ENCODE measurements at regions not wholly inside any gene's neighbourhood (a gene's known extent, or its start where the extent isn't known, plus 50 kb on each side); places are given as distances from the start of the nearest gene placed in this dataset.

DNA sequence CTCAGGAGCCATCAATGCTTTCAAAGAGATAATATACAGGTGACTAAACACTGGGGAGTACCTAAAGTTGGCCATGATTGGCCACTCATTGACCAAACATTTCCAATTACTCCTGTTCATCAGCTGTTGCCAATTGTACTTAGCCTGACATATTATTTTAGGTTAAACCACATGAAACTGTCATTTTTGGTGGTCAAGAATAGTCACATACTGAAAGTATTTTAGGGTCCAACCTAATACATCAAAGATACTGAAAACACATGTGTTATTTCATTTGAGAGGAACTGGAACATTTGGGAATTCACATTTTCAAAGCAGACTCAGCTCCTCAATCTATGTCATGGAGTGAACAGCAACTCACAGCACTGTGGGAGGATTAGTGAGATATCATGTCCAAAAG lies 63.9 kb upstream of the KCNA5 start:
- Mint-ChIP-seq H3K36me3 (ENCODE audit: low read depth) (no peaks in the 10 kb centered on the region), H3K4me3 (no peak overlapping the region), H3K9me3 (no peaks in the 10 kb centered on the region), H3K27me3 (peaks cover 46% of the 10 kb centered on the region), H3K27ac (no peak overlapping the region), H3K4me1 (no peaks in the 10 kb centered on the region)
- intact Hi-C loops (cut with micrococcal nuclease), result no loop called here
- ATAC-seq (ENCODE audit: low read depth) (no peak), DNase-seq (no peak)
- TF ChIP-seq, protein P1, sequence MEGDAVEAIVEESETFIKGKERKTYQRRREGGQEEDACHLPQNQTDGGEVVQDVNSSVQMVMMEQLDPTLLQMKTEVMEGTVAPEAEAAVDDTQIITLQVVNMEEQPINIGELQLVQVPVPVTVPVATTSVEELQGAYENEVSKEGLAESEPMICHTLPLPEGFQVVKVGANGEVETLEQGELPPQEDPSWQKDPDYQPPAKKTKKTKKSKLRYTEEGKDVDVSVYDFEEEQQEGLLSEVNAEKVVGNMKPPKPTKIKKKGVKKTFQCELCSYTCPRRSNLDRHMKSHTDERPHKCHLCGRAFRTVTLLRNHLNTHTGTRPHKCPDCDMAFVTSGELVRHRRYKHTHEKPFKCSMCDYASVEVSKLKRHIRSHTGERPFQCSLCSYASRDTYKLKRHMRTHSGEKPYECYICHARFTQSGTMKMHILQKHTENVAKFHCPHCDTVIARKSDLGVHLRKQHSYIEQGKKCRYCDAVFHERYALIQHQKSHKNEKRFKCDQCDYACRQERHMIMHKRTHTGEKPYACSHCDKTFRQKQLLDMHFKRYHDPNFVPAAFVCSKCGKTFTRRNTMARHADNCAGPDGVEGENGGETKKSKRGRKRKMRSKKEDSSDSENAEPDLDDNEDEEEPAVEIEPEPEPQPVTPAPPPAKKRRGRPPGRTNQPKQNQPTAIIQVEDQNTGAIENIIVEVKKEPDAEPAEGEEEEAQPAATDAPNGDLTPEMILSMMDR (IDR thresholded peaks at IDR 0.05), result no peak
- ChIA-PET POLR2A (no interaction called here), CTCF (no interaction called here)

GRCh38 chr12:4984344-4984743 lies 59.3 kb upstream of the KCNA5 start:
- ATAC-seq (ENCODE audit: low read depth) (no peak), DNase-seq (no peak)
- POLR2A ChIA-PET, result no interaction called here
- CTCF ChIA-PET, result no interaction called here
- H3K4me3 Mint-ChIP-seq, result no peak overlapping the region
- H3K9me3 Mint-ChIP-seq, result no peaks in the 10 kb centered on the region
- no peaks in the 10 kb centered on the region for H3K4me1 Mint-ChIP-seq
- intact Hi-C loops (cut with micrococcal nuclease), result no loop called here
- TF ChIP-seq, protein P1 (IDR thresholded peaks at IDR 0.05), result no peak
- no peaks in the 10 kb centered on the region for H3K36me3 Mint-ChIP-seq (ENCODE audit: low read depth)
- H3K27me3 Mint-ChIP-seq, result peaks cover 35% of the 10 kb centered on the region
- H3K27ac Mint-ChIP-seq, result no peak overlapping the region

GRCh38 chr12:4984971-4985370 lies 58.7 kb upstream of the KCNA5 start:
- ChIA-PET POLR2A (no interaction called here), CTCF (interaction anchor here (2.2 kb wide), 1 partner anchor 128 kb away, joined by 7 read pairs; no protein-coding TSS in a partner anchor)
- Mint-ChIP-seq H3K36me3 (ENCODE audit: low read depth) (no peaks in the 10 kb centered on the region), H3K27me3 (peaks cover 35% of the 10 kb centered on the region), H3K27ac (no peak overlapping the region), H3K4me1 (no peaks in the 10 kb centered on the region), H3K4me3 (no peak overlapping the region), H3K9me3 (no peaks in the 10 kb centered on the region)
- TF ChIP-seq, protein P1 (IDR thresholded peaks at IDR 0.05), result no peak
- ATAC-seq (ENCODE audit: low read depth) (no peak), DNase-seq (no peak)
- intact Hi-C loops (cut with micrococcal nuclease), result no loop called here

- DNase-seq (no peak), ATAC-seq (ENCODE audit: low read depth) (no peak)
- intact Hi-C loops (cut with micrococcal nuclease), result no loop called here
- Mint-ChIP-seq H3K27me3 (peaks cover 34% of the 10 kb centered on the region), H3K9me3 (no peaks in the 10 kb centered on the region), H3K4me1 (no peaks in the 10 kb centered on the region), H3K4me3 (no peak overlapping the region), H3K36me3 (ENCODE audit: low read depth) (no peaks in the 10 kb centered on the region), H3K27ac (no peak overlapping the region)
- TF ChIP-seq, protein P1 (IDR thresholded peaks at IDR 0.05), result no peak
- POLR2A ChIA-PET, result no interaction called here
- CTCF ChIA-PET, result interaction anchor here (2.2 kb wide), 1 partner anchor 129 kb away, joined by 7 read pairs; no protein-coding TSS in a partner anchor
Measured at GRCh38 chr12:4985820-4986219, 57.9 kb upstream of the KCNA5 start.

DNA sequence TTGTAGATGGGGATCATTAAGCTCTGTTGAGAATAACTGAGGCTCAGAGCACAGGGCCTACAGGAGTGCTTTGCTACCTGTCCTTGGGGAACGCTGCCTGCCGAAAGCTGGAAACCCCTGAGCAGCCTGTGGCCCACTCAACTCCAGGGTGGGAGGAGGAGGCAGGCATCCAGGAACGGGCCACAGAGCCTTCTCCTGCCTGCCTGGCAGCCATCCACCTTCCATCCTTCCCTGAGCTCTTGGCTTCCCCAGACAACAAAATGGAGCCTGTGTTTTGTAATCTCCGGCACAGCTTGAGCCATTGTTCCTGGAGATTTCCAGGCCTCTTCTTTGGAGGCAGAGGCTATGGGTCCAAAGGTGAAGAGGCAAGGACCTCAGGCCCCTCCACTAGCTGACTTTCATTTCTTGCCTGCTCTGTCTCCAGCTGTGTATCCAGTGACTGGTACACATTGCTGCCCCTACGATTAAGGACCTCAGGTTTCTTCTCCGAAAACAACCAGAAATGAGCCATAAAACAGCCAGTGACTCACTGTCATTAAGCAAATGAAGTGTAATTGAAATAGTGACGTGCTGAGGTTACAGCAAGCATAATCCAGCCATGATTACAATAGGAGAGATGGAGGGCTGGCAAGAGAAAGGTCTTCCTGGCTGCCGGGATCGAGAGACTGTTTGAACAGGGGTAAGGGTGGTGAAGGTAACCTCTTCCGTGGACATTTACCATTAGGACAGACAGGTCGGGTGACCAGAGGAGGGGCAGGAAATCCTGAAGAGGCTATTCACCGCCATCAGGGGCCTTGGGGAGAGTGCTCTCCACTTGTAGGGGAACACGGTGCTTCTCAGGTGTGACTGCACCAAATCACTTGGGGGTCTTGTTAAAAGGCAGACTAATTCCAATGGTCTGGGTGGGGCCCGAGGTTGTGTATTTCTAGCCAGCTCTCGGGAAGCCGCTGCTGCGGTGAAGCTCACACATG lies 56.3 kb upstream of the KCNA5 start:
- TF ChIP-seq, protein P1 (IDR thresholded peaks at IDR 0.05), result no peak
- no peaks in the 10 kb centered on the region for H3K36me3 Mint-ChIP-seq (ENCODE audit: low read depth)
- ChIA-PET POLR2A (no interaction called here), CTCF (interaction anchor here (2.2 kb wide), 1 partner anchor 130 kb away, joined by 7 read pairs; no protein-coding TSS in a partner anchor)
- H3K9me3 Mint-ChIP-seq, result no peaks in the 10 kb centered on the region
- H3K27me3 Mint-ChIP-seq, result peaks cover 33% of the 10 kb centered on the region
- intact Hi-C loops (cut with micrococcal nuclease), result no loop called here
- H3K27ac Mint-ChIP-seq, result no peak overlapping the region
- no peak overlapping the region for H3K4me3 Mint-ChIP-seq
- ATAC-seq (ENCODE audit: low read depth) (no peak), DNase-seq (no peak)
- no peaks in the 10 kb centered on the region for H3K4me1 Mint-ChIP-seq

All from activated B cell treated with CpG ODN at 0.5 μM for 24 hours (primary cell).